ENCODE measurements at regions not wholly inside any gene's neighbourhood (a gene's known extent, or its start where the extent isn't known, plus 50 kb on each side); places are given as distances from the start of the nearest gene placed in this dataset.

DNA sequence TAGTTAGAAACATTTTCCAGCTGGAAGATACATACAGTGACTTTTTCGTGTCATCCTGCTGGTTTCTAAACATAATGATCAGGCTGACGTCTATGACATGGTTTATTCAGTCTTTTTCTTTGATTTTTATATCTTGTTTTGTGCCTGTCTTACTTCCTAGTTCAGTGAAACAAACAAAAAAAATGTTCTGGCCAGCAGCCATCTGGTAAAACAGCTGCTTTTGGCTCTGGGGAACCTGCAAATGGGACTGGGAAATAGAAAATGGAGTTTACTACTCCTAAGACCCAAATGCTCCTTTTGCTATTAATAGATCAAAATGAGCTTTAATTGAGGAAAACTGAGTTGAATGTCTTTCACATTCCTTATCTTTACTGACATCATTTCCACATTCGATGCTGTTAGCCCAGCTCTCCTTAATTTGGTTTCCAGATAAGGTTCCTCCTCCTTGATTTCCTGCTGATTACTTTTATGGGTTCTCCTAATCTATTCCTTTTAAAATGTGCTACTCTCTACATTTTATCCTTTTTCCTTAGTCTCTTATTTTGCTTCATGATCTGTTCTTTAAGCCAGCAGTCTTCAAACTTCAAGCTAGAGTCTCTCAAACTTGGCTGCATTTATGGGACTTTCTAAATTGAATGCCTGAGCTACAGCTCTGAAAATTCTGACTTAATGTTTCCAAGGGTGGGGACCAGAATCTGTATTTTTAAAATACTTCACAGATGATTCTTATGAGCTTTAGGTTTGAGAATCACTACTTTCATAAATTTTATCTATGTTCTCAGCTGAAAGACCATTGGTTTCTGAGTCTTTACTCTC lies 499.5 kb downstream of the ANKRD50 start:
- dilution Hi-C loops (cut with MboI; ENCODE audit: extremely low pct_ligation_motif_present, low sequenced_read_pairs): no loop called here
- no peaks in the 10 kb centered on the region for H3K36me3 ChIP-seq (ENCODE audit: control insufficient read depth in 2 of 2, extremely low read depth in 1 of 2, insufficient read depth in 2 of 2, low read length in 2 of 2)
- no peak overlapping the region for H2AFZ ChIP-seq (ENCODE audit: control insufficient read depth, low read length)
- no peak for TF ChIP-seq CTCF (optimal IDR thresholded peaks at IDR 0.05 in 1 of 3, IDR thresholded peaks at IDR 0.05 in 1 of 3, conservative IDR thresholded peaks at IDR 0.05 in 1 of 3; ENCODE audit: extremely low read depth in 1 of 3, insufficient read depth in 2 of 3, low read length in 3 of 3)
- no peak for TF ChIP-seq EZH2 (IDR thresholded peaks at IDR 0.05; ENCODE audit: low read length)
- H3K4me3 ChIP-seq (ENCODE audit: control insufficient read depth in 2 of 3, extremely low read depth in 1 of 3, insufficient read depth in 2 of 3, low read depth in 1 of 3, low read length in 3 of 3): no peak overlapping the region
- no peaks in the 10 kb centered on the region for H3K79me2 ChIP-seq (ENCODE audit: control insufficient read depth, insufficient read depth, low read length)
- FAIRE-seq: no peak
- H3K9me3 ChIP-seq (ENCODE audit: control insufficient read depth, low read depth, low read length): no peaks in the 10 kb centered on the region
- no peak overlapping the region for H3K9ac ChIP-seq (ENCODE audit: control insufficient read depth, extremely low read depth, insufficient read depth, low read length)
- no peak overlapping the region for H3K27ac ChIP-seq (ENCODE audit: control insufficient read depth, insufficient read depth, low read length)
- DNase-seq (ENCODE audit: low read depth, low spot score): no peak
- H3K9me1 ChIP-seq (ENCODE audit: control insufficient read depth, extremely low read depth, insufficient read depth, low read length): no peaks in the 10 kb centered on the region
- H3K4me2 ChIP-seq (ENCODE audit: control insufficient read depth, extremely low read depth, insufficient read depth, low read depth, low read length): no peak overlapping the region
- no peaks in the 10 kb centered on the region for H4K20me1 ChIP-seq (ENCODE audit: control insufficient read depth, extremely low read depth, insufficient read depth, low read length)
- H3K27me3 ChIP-seq (ENCODE audit: control insufficient read depth, extremely low read depth, insufficient read depth, low read length): no peaks in the 10 kb centered on the region
- no peaks in the 10 kb centered on the region for H3K4me1 ChIP-seq (ENCODE audit: control insufficient read depth, extremely low read depth, insufficient read depth, low read length)

GRCh38 chr4:124219389-124219788 lies 493.1 kb downstream of the ANKRD50 start:
- H3K9ac ChIP-seq (ENCODE audit: control insufficient read depth, extremely low read depth, insufficient read depth, low read length): no peak overlapping the region
- no peaks in the 10 kb centered on the region for H3K9me3 ChIP-seq (ENCODE audit: control insufficient read depth, low read depth, low read length)
- H3K4me3 ChIP-seq (ENCODE audit: control insufficient read depth in 2 of 3, extremely low read depth in 1 of 3, insufficient read depth in 2 of 3, low read depth in 1 of 3, low read length in 3 of 3): no peak overlapping the region
- H3K9me1 ChIP-seq (ENCODE audit: control insufficient read depth, extremely low read depth, insufficient read depth, low read length): no peaks in the 10 kb centered on the region
- no peak overlapping the region for H3K27ac ChIP-seq (ENCODE audit: control insufficient read depth, insufficient read depth, low read length)
- TF ChIP-seq CTCF (optimal IDR thresholded peaks at IDR 0.05 in 1 of 3, IDR thresholded peaks at IDR 0.05 in 1 of 3, conservative IDR thresholded peaks at IDR 0.05 in 1 of 3; ENCODE audit: extremely low read depth in 1 of 3, insufficient read depth in 2 of 3, low read length in 3 of 3) (no peak), EZH2 (IDR thresholded peaks at IDR 0.05; ENCODE audit: low read length) (no peak)
- DNase-seq (ENCODE audit: low read depth, low spot score) (no peak), FAIRE-seq (no peak)
- dilution Hi-C loops (cut with MboI; ENCODE audit: extremely low pct_ligation_motif_present, low sequenced_read_pairs): no loop called here
- H3K36me3 ChIP-seq (ENCODE audit: control insufficient read depth in 2 of 2, extremely low read depth in 1 of 2, insufficient read depth in 2 of 2, low read length in 2 of 2): no peaks in the 10 kb centered on the region
- H3K4me2 ChIP-seq (ENCODE audit: control insufficient read depth, extremely low read depth, insufficient read depth, low read depth, low read length): no peak overlapping the region
- no peaks in the 10 kb centered on the region for H4K20me1 ChIP-seq (ENCODE audit: control insufficient read depth, extremely low read depth, insufficient read depth, low read length)
- H3K4me1 ChIP-seq (ENCODE audit: control insufficient read depth, extremely low read depth, insufficient read depth, low read length): no peaks in the 10 kb centered on the region
- H2AFZ ChIP-seq (ENCODE audit: control insufficient read depth, low read length): no peak overlapping the region
- no peaks in the 10 kb centered on the region for H3K27me3 ChIP-seq (ENCODE audit: control insufficient read depth, extremely low read depth, insufficient read depth, low read length)
- H3K79me2 ChIP-seq (ENCODE audit: control insufficient read depth, insufficient read depth, low read length): no peaks in the 10 kb centered on the region
